ENCODE measurements at regions not wholly inside any gene's neighbourhood (a gene's known extent, or its start where the extent isn't known, plus 50 kb on each side); places are given as distances from the start of the nearest gene placed in this dataset.

- TF ChIP-seq BCLAF1 (IDR thresholded peaks at IDR 0.05; ENCODE audit: borderline replicate concordance in 1 of 2, control insufficient read depth in 1 of 2, low read depth in 2 of 2, low read length in 1 of 2) (no peak), SNRNP70 (optimal IDR thresholded peaks at IDR 0.05; ENCODE audit: low read depth, low read length) (no peak), TCF15 (CRISPR knock-in tag; IDR thresholded peaks at IDR 0.05) (no peak), ZFX (CRISPR knock-in tag; IDR thresholded peaks at IDR 0.05) (no peak), RNF2 (IDR thresholded peaks at IDR 0.05) (no peak), RAD51 (IDR thresholded peaks at IDR 0.05; ENCODE audit: borderline replicate concordance, low read depth) (no peak), E2F6 (IDR thresholded peaks at IDR 0.05; ENCODE audit: borderline replicate concordance in 1 of 2, extremely low read depth in 1 of 2, insufficient read depth in 1 of 2, insufficient read length in 1 of 2, low read depth in 1 of 2, low read length in 1 of 2, poor library complexity in 1 of 2, severe bottlenecking in 1 of 2) (no peak), RBBP5 (IDR thresholded peaks at IDR 0.05; ENCODE audit: borderline replicate concordance, insufficient read depth, low read length, poor library complexity, severe bottlenecking) (no peak)
These were observed 153.9 kb upstream of the PPP2R3A start (continued) for GRCh38 chr3:135811651-135812050.

All from K562 (cell line).